NOMO-1 treated with DMSO at 0.1 percent for 48 hours (cell line): ENCODE measurements at regions not wholly inside any gene's neighbourhood (a gene's known extent, or its start where the extent isn't known, plus 50 kb on each side); places are given as distances from the start of the nearest gene placed in this dataset.
A peak's percentile ranks its signal among the peaks of the same experiment; 100 is the strongest.
"Not testable (repeated sequence)": the region's sequence is repeated elsewhere in the genome, so short reads cannot be mapped to it uniquely, and the experiment has no call there.

Experiments
- DNase-seq: peaks from one replicate; lab custom pipeline; 2025; ENCODE audit not compliant: unreplicated experiment; lab: John Stamatoyannopoulos, UW

DNA sequence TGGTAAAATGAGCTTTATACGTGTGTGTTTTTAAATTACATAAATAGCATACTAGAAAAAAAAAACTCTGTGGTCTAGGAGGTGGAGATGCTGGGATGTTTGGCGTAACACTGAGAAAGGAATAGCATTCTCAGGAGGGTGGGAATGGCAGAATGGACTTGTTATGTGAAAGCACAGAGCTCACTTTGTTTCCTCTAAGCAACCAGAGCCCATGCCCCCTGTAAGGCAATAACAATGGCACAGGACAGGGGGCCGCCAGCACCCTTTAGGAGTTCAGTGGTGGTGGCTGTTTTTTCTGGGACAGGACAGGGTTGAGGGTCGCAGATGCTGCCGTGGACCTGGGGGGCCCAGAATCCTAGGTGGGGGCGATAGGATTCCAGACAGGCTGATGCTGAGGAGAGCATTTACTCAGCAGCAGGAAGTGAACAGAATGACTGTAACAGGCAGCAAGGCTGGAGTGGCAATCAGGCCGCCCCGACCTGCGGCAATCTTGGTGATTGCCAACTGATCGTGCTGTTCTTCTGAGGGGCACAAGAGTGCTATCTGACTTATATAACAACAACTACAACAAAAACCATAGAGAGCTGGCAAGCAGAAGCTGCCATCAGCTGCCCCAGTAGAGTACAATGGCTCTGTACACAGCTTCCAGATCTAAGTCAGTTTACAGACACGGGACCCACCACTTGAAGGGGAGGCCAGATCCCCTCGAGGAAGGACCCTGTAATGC lies 160.4 kb downstream of the UACA start:
- no peak for DNase-seq

- no peak for DNase-seq
Measured at GRCh38 chr15:70602281-70602680, 161.1 kb downstream of the UACA start.

GRCh38 chr15:70597945-70598344 lies 165.4 kb downstream of the UACA start:
- no peak for DNase-seq

DNA sequence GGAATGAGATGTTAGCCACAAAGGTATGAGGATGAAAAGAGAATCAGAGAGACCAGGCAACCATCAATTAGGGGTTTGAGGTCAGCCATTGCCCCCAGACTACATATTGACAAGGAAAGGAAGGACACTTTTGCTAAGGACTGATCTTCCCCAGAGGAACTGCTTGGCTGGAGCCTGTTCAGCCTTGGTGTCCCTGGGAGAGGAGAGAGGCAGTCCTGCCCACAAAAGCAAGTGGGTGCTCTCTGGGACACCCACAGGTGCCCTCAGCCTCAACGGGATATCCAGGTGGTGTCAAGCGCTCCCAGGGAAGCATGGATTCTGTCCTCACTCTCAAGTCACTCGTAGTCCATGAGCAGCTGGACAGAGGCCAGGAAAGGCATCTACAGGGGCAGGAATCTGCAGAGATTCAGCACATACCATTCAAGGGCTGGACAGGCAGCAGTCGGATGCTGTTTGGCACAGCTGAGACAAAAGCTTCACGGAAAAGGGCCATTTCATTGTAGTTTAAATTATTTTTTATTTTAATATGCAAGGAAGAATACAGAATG lies 166.2 kb downstream of the UACA start:
- no peak for DNase-seq

- no peak for DNase-seq
Measured at GRCh38 chr15:70596354-70597055, 166.9 kb downstream of the UACA start.

DNA sequence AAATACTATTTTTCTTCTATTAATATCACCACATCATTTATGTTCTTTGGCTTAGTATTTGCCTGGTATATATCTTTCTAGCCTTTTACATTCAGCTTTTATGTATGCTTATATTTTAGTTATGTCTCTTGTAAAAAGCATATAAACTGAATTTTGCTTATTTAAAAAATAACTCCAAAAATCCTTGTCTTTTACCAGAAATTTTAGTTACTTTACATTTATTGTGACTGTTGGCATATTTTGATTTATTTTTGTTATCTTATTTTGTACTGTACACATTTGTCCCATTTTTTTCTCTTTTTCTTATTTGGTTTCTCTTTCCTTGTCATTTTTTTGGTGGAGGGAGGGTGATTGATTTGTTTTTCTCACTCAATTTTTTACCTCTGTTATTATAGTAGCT lies 169.6 kb downstream of the UACA start:
- DNase-seq: no peak

DNA sequence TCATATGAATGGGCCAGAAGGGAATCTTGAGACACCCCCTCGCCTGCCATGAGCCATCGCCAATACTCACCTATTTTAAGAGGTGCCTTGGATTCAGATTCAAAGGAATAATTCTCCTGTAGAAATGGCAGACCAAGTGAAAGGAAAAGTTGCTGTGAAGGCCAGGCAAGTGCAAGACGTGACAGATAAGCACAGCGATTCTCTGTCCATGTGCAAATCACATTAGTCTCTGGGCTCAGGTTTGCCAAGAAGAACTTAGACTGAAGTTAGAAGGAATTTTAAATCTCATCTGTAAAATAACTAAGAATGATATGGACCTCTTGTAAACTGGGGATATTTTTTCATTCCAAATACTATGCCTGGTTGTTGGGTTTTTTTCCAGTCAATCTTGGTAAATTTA lies 173.6 kb downstream of the UACA start:
- no peak for DNase-seq

- DNase-seq: peak; percentile 46
Measured at GRCh38 chr15:70589221-70589620, 174.1 kb downstream of the UACA start.

DNA sequence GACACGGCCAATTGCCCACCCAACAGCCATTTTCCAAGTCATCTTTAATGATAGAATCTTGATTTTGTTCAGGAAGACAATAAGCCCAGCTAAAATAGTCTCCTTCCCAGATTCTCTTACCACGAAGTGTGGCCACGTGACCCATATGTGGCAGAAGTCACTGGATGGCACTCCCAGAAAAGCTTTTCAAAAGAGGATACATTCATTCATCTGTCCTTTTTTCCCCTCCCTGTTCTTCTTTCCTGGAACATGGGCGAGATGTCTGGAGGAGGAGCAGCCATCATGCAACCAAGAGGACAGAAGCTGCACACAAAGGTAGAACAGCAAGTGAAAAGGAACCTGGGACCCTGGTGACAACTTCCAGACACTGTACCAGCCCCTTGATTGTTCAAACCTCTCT lies 174.7 kb downstream of the UACA start:
- DNase-seq: no peak

DNA sequence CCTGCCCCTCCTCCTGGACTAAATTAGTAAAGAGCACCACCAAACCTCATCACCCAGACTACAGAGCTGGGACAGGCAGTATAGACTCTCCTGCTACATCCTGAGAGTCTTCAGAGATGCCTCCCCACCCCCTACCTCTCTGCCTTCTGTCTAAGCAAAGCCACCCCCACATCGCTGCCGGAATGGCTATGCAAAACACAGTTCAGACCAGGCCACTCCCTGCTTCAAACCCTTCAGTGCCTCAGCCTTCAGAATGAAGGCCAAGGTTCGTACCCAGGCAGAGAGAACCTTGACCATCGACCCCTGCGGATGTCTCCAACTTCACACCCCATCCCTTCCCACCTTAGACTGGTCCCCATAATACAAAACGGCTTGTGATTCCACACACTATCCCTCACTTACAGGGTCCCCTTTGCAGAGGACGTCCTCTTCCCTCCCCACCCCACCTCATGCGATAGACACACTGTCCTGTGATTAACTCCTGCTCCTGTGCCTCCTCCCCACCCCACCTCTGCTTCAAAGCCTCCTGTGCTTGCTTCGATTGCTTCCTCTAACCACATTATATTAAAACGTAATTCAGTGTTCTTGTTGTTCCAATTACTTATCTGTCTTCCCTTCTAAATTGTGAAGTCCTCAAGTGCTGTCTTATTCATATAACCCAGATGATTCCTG lies 175.3 kb downstream of the UACA start:
- DNase-seq: no peak

GRCh38 chr15:70587012-70587634 lies 176.2 kb downstream of the UACA start:
- DNase-seq: not testable (repeated sequence)

GRCh38 chr15:70586241-70586640 lies 177.1 kb downstream of the UACA start:
- no peak for DNase-seq

DNA sequence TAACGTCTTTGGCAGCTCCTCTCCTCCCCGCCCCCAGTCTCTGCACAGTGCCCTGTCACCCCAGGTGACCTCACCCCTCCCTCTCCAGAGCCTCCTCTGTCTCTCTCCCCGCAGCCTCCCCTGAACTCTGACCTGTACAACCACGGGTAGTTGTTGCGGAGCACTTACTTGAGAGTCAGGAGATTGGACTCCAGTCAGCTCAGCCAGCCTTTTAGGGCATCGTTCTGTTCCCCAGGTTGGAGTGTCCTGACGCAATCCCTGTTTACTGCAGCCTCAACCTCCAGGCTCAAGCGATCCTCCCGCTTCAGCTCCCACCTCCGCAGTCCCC lies 177.7 kb downstream of the UACA start:
- DNase-seq: no peak

- no peak for DNase-seq
Measured at GRCh38 chr15:70584838-70585706, 178.3 kb downstream of the UACA start.

GRCh38 chr15:70584441-70584837 lies 178.9 kb downstream of the UACA start:
- no peak for DNase-seq

DNA sequence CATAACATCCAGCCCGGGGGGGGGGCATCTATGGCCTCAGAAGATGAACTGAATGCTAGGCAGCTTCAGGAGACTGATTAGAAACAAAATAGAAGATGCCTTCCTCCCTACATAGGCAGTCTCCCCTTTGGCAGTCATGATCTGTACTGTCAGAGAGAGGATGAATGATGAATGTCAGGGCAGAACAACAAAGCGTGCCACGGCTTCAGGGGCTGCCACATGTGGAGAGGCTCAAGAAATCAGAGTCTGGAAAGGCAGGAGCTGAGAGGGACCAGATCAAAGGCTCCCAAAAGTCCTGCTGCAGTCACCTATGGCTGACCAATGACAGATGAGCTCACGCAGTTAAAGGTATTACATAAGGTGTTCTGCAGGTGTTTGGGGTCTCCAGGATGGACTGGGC lies 180.4 kb downstream of the UACA start:
- no peak for DNase-seq

DNA sequence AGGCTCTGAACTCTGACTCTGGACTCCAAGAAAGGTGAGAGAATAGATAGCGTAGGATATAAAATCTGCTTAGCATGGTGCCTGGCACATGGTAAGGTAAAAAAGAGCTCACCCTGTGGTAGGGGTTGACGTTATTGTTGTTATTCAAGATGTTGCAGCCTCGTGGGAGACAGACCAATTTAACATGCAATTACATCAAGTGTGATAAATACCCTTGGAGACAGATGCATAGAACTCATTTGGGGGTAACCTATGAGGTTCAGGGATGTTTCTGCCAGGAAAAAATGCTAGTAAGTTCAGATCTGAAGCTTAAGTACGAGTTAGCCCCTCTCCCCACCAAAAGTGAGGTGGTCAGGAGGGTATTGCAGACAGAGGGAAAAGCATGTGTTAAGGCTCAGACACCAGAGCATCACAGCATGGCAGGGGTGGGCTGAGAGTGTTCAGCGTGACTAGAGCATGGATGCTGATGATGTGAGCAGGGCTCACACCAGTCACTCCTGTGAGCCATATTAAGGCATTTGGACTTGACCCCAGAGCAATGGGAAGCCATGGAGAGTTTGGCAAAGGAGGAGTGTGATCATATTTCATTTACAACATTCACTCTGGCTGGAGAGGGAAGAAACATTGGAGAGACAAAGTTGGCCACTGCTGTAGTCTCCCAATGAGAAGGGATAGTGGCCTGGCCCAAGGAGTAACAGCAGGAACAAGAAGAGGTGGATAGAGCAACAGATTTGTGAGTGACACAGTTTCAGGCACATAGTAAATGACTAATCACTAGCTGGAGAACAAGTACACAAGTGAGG lies 181.0 kb downstream of the UACA start:
- no peak for DNase-seq

DNA sequence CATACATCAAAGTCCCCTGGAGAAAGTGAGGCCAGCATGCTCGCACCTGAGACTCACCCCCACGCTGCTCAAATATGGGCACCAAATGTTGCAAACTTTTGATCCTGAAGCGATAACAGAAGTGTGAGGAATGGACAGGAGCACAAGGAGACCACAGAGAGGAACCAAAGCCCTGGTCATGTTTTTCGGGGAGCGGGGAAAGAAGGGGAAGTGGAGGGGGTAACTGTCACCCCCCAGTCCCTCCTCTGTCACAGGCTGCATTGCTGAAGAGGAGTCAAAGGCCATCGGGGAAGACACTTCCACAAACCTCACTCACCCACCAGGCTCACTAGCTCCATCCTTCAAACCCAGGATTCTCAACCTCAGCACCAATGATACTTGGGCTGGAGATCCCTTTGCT lies 182.4 kb downstream of the UACA start:
- peak; percentile 26 for DNase-seq

GRCh38 chr15:70580286-70580685 lies 183.1 kb downstream of the UACA start:
- DNase-seq: no peak

GRCh38 chr15:70579766-70580165 lies 183.6 kb downstream of the UACA start:
- DNase-seq: no peak
